ENCODE measurements at regions not wholly inside any gene's neighbourhood (a gene's known extent, or its start where the extent isn't known, plus 50 kb on each side); places are given as distances from the start of the nearest gene placed in this dataset.

DNA sequence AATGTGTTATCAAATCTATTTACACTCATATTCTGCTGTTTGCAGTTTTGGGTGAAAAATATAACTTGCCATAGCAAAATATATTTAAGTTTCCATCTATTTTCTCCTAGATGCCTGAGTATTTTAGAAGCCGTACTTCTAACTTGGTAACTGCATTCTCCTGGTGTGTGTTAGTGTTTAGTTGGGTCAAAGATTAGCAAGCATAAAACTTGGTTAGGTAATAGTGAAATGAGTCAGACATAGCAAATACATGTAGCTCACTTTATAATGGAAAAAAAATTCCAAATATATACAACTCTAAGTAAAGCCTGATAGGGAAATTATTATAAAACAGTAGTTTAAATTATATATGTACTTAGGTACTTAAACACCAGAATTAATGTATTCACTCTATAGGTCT is 640.7 kb upstream of the ST8SIA4 start:
- BruUV-seq (replicated peaks): no TSS peak
- Histone ChIP-seq H3K4me2 (ENCODE audit: low read depth, low read length) (no peak overlapping the region), H3K27ac (ENCODE audit: extremely low read length, insufficient read depth, low read length) (no peak overlapping the region), H3K36me3 (replicated peaks in 1 of 2; ENCODE audit: control insufficient read depth in 1 of 2, insufficient read depth in 2 of 2, low read length in 2 of 2) (no peaks in the 10 kb centered on the region), H3K9ac (ENCODE audit: insufficient read depth, low read depth, low read length) (no peak overlapping the region), H2AFZ (ENCODE audit: low read length) (no peak overlapping the region), H4K20me1 (ENCODE audit: insufficient read depth, low read length) (no peaks in the 10 kb centered on the region), H3K4me3 (replicated peaks in 1 of 3; ENCODE audit: insufficient read depth in 1 of 3, low read depth in 2 of 3, low read length in 3 of 3) (no peak overlapping the region), H3K4me1 (ENCODE audit: insufficient read depth, low read length) (no peaks in the 10 kb centered on the region), H3K9me3 (ENCODE audit: low read length) (no peaks in the 10 kb centered on the region), H3K79me2 (ENCODE audit: insufficient read depth, low read length) (no peaks in the 10 kb centered on the region), H3K27me3 (ENCODE audit: control insufficient read depth in 1 of 2, insufficient read depth in 2 of 2, low read length in 2 of 2) (no peaks in the 10 kb centered on the region)
- no peak for ATAC-seq
- TF ChIP-seq MEIS2 (CRISPR knock-in tag; IDR thresholded peaks at IDR 0.05): no peak
- TF ChIP-seq, protein P1, sequence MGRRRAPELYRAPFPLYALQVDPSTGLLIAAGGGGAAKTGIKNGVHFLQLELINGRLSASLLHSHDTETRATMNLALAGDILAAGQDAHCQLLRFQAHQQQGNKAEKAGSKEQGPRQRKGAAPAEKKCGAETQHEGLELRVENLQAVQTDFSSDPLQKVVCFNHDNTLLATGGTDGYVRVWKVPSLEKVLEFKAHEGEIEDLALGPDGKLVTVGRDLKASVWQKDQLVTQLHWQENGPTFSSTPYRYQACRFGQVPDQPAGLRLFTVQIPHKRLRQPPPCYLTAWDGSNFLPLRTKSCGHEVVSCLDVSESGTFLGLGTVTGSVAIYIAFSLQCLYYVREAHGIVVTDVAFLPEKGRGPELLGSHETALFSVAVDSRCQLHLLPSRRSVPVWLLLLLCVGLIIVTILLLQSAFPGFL (CRISPR knock-in tag; IDR thresholded peaks at IDR 0.05): no peak
- TF ChIP-seq FOXC1 (CRISPR knock-in tag; IDR thresholded peaks at IDR 0.05; ENCODE audit: borderline replicate concordance): no peak
- TF ChIP-seq, protein P2, sequence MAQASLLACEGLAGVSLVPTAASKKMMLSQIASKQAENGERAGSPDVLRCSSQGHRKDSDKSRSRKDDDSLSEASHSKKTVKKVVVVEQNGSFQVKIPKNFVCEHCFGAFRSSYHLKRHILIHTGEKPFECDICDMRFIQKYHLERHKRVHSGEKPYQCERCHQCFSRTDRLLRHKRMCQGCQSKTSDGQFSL (CRISPR knock-in tag; IDR thresholded peaks at IDR 0.05): no peak
- no peak for TF ChIP-seq TSC22D2 (CRISPR knock-in tag; IDR thresholded peaks at IDR 0.05; ENCODE audit: borderline replicate concordance)
- no peak for TF ChIP-seq HOXA9 (CRISPR knock-in tag; IDR thresholded peaks at IDR 0.05; ENCODE audit: borderline replicate concordance)
- no peak for TF ChIP-seq ZNF552 (CRISPR knock-in tag; IDR thresholded peaks at IDR 0.05; ENCODE audit: borderline replicate concordance)
- TF ChIP-seq, protein P3, sequence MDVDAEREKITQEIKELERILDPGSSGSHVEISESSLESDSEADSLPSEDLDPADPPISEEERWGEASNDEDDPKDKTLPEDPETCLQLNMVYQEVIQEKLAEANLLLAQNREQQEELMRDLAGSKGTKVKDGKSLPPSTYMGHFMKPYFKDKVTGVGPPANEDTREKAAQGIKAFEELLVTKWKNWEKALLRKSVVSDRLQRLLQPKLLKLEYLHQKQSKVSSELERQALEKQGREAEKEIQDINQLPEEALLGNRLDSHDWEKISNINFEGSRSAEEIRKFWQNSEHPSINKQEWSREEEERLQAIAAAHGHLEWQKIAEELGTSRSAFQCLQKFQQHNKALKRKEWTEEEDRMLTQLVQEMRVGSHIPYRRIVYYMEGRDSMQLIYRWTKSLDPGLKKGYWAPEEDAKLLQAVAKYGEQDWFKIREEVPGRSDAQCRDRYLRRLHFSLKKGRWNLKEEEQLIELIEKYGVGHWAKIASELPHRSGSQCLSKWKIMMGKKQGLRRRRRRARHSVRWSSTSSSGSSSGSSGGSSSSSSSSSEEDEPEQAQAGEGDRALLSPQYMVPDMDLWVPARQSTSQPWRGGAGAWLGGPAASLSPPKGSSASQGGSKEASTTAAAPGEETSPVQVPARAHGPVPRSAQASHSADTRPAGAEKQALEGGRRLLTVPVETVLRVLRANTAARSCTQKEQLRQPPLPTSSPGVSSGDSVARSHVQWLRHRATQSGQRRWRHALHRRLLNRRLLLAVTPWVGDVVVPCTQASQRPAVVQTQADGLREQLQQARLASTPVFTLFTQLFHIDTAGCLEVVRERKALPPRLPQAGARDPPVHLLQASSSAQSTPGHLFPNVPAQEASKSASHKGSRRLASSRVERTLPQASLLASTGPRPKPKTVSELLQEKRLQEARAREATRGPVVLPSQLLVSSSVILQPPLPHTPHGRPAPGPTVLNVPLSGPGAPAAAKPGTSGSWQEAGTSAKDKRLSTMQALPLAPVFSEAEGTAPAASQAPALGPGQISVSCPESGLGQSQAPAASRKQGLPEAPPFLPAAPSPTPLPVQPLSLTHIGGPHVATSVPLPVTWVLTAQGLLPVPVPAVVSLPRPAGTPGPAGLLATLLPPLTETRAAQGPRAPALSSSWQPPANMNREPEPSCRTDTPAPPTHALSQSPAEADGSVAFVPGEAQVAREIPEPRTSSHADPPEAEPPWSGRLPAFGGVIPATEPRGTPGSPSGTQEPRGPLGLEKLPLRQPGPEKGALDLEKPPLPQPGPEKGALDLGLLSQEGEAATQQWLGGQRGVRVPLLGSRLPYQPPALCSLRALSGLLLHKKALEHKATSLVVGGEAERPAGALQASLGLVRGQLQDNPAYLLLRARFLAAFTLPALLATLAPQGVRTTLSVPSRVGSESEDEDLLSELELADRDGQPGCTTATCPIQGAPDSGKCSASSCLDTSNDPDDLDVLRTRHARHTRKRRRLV (CRISPR knock-in tag; IDR thresholded peaks at IDR 0.05): no peak
- no peak for TF ChIP-seq DPF2 (CRISPR knock-in tag; IDR thresholded peaks at IDR 0.05; ENCODE audit: borderline replicate concordance, low read depth)
- TF ChIP-seq ZNF101 (CRISPR knock-in tag; IDR thresholded peaks at IDR 0.05; ENCODE audit: borderline replicate concordance, low read depth): no peak
- in situ Hi-C loops (cut with HindIII; ENCODE audit: extremely low pct_ligation_motif_present, low pct_unique_long_range_greater_than_20kb): no loop called here
- POLR2A ChIA-PET: no interaction called here
- DNase-seq (ENCODE audit: low spot score): no peak
- CTCF ChIA-PET (ENCODE audit: low intra/inter-chr PET ratio, low total read pairs): no interaction called here
- FAIRE-seq: no peak
- intact Hi-C loops (cut with micrococcal nuclease; ENCODE audit: unreplicated experiment): no loop called here
- 0% methylated on average over 1 of the region's 1 CpG for WGBS (ENCODE audit: low lambda C conversion rate)
